K562 (cell line): ENCODE measurements at regions not wholly inside any gene's neighbourhood (a gene's known extent, or its start where the extent isn't known, plus 50 kb on each side); places are given as distances from the start of the nearest gene placed in this dataset.

Experiments used
- CTCF ChIP-seq, 3 experiments: IDR thresholded peaks in 2 of 3; conservative IDR thresholded peaks in 1 of 3; 2 replicates each; pipeline ENCODE4 v1.5.1; 2011 to 2012; ENCODE audit warnings: low read length in 3 of 3, mild to moderate bottlenecking in 3 of 3, control low read depth in 2 of 3, improper control_type of control experiment in 1 of 3, inconsistent platforms in 1 of 3, low read depth in 1 of 3, mixed read lengths in 1 of 3, moderate library complexity in 1 of 3; ENCODE audit not compliant: insufficient read depth in 2 of 3
- ELF1 ChIP-seq: fragments of 200-800 bp; sonication (Bioruptor generic); IDR thresholded peaks from 2 replicates; pipeline ENCODE4 v1.6.1; 2016; ENCODE audit warnings: missing genetic modification characterization, missing compliant biosample characterization
- ELK1 ChIP-seq: sonication (generic); formaldehyde crosslinking; IDR thresholded peaks from 2 replicates; pipeline ENCODE4 v1.8.1; 2022; ENCODE audit warnings: missing genetic modification reagents
- FOS ChIP-seq: IDR thresholded peaks from 3 replicates; pipeline ENCODE4 v1.6.1; 2011; ENCODE audit not compliant: insufficient read length; ENCODE audit errors: extremely low read depth
- FOXM1 ChIP-seq, 2 experiments: fragments of 450-650 bp in 1 of 2; sonication (generic) in 1 of 2; formaldehyde crosslinking in 1 of 2; IDR thresholded peaks; 2 replicates each; pipeline versions ENCODE4 v1.6.1 to v1.9.0; 2017 to 2022; ENCODE audit warnings: low read depth in 2 of 2, mild to moderate bottlenecking in 2 of 2, missing genetic modification reagents in 1 of 2, moderate library complexity in 1 of 2
- FOXP1 ChIP-seq: sonication (generic); formaldehyde crosslinking; IDR thresholded peaks from 2 replicates; pipeline ENCODE4 v1.8.0; 2022; ENCODE audit warnings: mild to moderate bottlenecking, missing genetic modification reagents
- RCOR1 ChIP-seq, 2 experiments: IDR thresholded peaks; 2 replicates each; pipeline ENCODE4 v1.6.1; 2012; ENCODE audit warnings: low read depth in 2 of 2, low read length in 2 of 2, borderline replicate concordance in 1 of 2, improper control_type of control experiment in 1 of 2
- TF ChIP-seq, protein P1 (sequence below): fragments of 250-450 bp; sonication (Bioruptor Pico); IDR thresholded peaks from 2 replicates; pipeline ENCODE4 v1.4.0; 2020; ENCODE audit warnings: mild to moderate bottlenecking, moderate library complexity

DNA sequence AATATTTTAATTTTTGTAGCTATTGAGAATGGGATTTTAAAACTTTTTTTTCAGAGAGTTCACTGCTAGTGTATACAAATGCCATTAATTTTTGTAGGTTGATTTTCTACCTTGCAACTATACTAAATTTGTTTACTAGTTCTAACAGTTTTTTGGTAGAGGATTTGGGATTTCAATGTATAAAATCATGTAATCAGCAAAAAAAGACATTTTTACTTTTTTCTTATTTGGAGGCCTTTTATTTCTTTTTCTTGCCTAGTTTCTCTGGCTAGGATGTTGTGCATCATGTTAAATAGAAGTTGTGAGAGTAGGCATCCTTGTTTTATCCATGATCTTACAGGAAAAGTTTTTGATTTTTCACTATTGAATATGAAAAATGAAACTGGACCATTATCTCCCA is 602.9 kb upstream of the KIF2B start:
- TF ChIP-seq FOXP1 (CRISPR knock-in tag), result no peak
- no peak for TF ChIP-seq CTCF (IDR thresholded peaks at IDR 0.05 in 2 of 3, conservative IDR thresholded peaks at IDR 0.05 in 1 of 3; ENCODE audit: insufficient read depth in 2 of 3, low read depth in 1 of 3, low read length in 3 of 3)
- no peak for TF ChIP-seq ELK1 (CRISPR knock-in tag)
- TF ChIP-seq RCOR1 (IDR thresholded peaks at IDR 0.05; ENCODE audit: borderline replicate concordance in 1 of 2, low read depth in 2 of 2, low read length in 2 of 2), result no peak
- TF ChIP-seq, protein P1, sequence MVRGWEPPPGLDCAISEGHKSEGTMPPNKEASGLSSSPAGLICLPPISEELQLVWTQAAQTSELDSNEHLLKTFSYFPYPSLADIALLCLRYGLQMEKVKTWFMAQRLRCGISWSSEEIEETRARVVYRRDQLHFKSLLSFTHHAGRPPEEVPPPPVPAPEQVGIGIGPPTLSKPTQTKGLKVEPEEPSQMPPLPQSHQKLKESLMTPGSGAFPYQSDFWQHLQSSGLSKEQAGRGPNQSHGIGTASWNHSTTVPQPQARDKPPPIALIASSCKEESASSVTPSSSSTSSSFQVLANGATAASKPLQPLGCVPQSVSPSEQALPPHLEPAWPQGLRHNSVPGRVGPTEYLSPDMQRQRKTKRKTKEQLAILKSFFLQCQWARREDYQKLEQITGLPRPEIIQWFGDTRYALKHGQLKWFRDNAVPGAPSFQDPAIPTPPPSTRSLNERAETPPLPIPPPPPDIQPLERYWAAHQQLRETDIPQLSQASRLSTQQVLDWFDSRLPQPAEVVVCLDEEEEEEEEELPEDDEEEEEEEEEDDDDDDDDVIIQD (CRISPR knock-in tag), result no peak
- no peak for TF ChIP-seq FOS
- TF ChIP-seq FOXM1 (IDR thresholded peaks at IDR 0.05; ENCODE audit: low read depth), result no peak
- TF ChIP-seq FOXM1 (CRISPR knock-in tag; IDR thresholded peaks at IDR 0.05; ENCODE audit: low read depth), result no peak
- no peak for TF ChIP-seq ELF1 (tag)
